NCI-H1105 (cell line): ENCODE measurements at regions not wholly inside any gene's neighbourhood (a gene's known extent, or its start where the extent isn't known, plus 50 kb on each side); places are given as distances from the start of the nearest gene placed in this dataset.

Experiments used
- DNase-seq: peaks from one replicate; lab custom pipeline; 2025; lab: John Stamatoyannopoulos, UW

- no peak for DNase-seq
Measured at GRCh38 chr3:24763393-24763792, 268.7 kb upstream of the THRB start.

- DNase-seq = no peak
Measured at GRCh38 chr3:24764236-24764915, 269.7 kb upstream of the THRB start.

- DNase-seq = no peak
Measured at GRCh38 chr3:24765399-24765798, 270.7 kb upstream of the THRB start.

GRCh38 chr3:24769918-24770317 is 275.3 kb upstream of the THRB start:
- DNase-seq = no peak

GRCh38 chr3:24773798-24774197 is 279.1 kb upstream of the THRB start:
- peak; percentile 47 for DNase-seq

GRCh38 chr3:24780991-24781390 is 286.3 kb upstream of the THRB start:
- DNase-seq = no peak

GRCh38 chr3:24781454-24781853 is 286.8 kb upstream of the THRB start:
- DNase-seq = no peak

- DNase-seq = peak; percentile 22
Measured at GRCh38 chr3:24793896-24794295, 299.2 kb upstream of the THRB start.

GRCh38 chr3:24802614-24803013 is 308.0 kb upstream of the THRB start:
- no peak for DNase-seq

- no peak for DNase-seq
Measured at GRCh38 chr3:24804095-24804494, 309.4 kb upstream of the THRB start.

- DNase-seq = no peak
Measured at GRCh38 chr3:24810881-24811280, 316.2 kb upstream of the THRB start.

- no peak for DNase-seq
Measured at GRCh38 chr3:24812116-24812515, 317.5 kb upstream of the THRB start.

GRCh38 chr3:24818055-24818454 is 323.4 kb upstream of the THRB start:
- no peak for DNase-seq

GRCh38 chr3:24828011-24828410 is 333.4 kb upstream of the THRB start:
- no peak for DNase-seq

- DNase-seq = peak; percentile 49
Measured at GRCh38 chr3:24828551-24828950, 333.9 kb upstream of the THRB start.

GRCh38 chr3:24829011-24829581 is 334.4 kb upstream of the THRB start:
- DNase-seq = peak; percentile 26

GRCh38 chr3:24829629-24830229 is 335.1 kb upstream of the THRB start:
- peak; percentile 48 for DNase-seq

- peak; percentile 18 for DNase-seq
Measured at GRCh38 chr3:24830230-24831152, 335.8 kb upstream of the THRB start.

GRCh38 chr3:24831221-24831620 is 336.6 kb upstream of the THRB start:
- no peak for DNase-seq

- DNase-seq = no peak
Measured at GRCh38 chr3:24832891-24833290, 338.2 kb upstream of the THRB start.

- no peak for DNase-seq
Measured at GRCh38 chr3:24834442-24834841, 339.8 kb upstream of the THRB start.

- no peak for DNase-seq
Measured at GRCh38 chr3:24835510-24835909, 340.9 kb upstream of the THRB start.

GRCh38 chr3:24837601-24838000 is 343.0 kb upstream of the THRB start:
- no peak for DNase-seq
